HFF-Myc (cell line): ENCODE measurements at regions not wholly inside any gene's neighbourhood (a gene's known extent, or its start where the extent isn't known, plus 50 kb on each side); places are given as distances from the start of the nearest gene placed in this dataset.
"Not testable (repeated sequence)": the region's sequence is repeated elsewhere in the genome, so short reads cannot be mapped to it uniquely, and the experiment has no call there.

ENCODE experiments used
- DNase-seq: peaks from one replicate; pipeline ENCODE4 v3.0.0-alpha.2; 2011; ENCODE audit warnings: low read depth; ENCODE audit errors: extremely low read depth
- H3K4me3 ChIP-seq: replicated peaks from 2 replicates; pipeline ENCODE4 v1.5.1; 2011; ENCODE audit warnings: low read depth, mild to moderate bottlenecking, control low read depth, low read length
- TF ChIP-seq, protein P1 (sequence below): IDR thresholded peaks from 2 replicates; pipeline ENCODE4 v1.5.1; 2012; ENCODE audit warnings: mild to moderate bottlenecking, low read depth, low read length, control low read depth; ENCODE audit errors: missing control alignments

DNA sequence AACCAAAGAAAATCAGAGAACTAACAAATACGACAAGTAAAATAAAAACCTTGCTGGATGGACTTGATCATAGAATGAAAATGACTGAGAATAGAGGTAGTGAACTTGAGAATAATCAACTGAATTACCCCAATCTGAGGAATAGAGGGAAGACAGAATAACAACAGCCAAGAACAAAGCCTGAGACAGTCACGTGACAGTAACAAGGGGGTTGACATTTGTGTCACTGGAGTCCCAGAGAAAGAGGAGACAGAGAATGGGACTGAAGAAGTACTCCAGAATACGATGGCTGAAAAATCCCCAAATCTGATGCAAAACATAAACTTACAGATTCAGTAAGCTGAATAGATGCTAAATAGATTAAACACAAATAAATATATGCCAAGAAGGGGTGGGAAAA is 248.5 kb upstream of the HDAC4 start:
- no peak overlapping the region for H3K4me3 ChIP-seq
- TF ChIP-seq, protein P1, sequence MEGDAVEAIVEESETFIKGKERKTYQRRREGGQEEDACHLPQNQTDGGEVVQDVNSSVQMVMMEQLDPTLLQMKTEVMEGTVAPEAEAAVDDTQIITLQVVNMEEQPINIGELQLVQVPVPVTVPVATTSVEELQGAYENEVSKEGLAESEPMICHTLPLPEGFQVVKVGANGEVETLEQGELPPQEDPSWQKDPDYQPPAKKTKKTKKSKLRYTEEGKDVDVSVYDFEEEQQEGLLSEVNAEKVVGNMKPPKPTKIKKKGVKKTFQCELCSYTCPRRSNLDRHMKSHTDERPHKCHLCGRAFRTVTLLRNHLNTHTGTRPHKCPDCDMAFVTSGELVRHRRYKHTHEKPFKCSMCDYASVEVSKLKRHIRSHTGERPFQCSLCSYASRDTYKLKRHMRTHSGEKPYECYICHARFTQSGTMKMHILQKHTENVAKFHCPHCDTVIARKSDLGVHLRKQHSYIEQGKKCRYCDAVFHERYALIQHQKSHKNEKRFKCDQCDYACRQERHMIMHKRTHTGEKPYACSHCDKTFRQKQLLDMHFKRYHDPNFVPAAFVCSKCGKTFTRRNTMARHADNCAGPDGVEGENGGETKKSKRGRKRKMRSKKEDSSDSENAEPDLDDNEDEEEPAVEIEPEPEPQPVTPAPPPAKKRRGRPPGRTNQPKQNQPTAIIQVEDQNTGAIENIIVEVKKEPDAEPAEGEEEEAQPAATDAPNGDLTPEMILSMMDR, result no peak
- no peak for DNase-seq

GRCh38 chr2:239648607-239649006 is 247.8 kb upstream of the HDAC4 start:
- DNase-seq, result no peak
- H3K4me3 ChIP-seq, result no peak overlapping the region
- TF ChIP-seq, protein P1, result no peak

DNA sequence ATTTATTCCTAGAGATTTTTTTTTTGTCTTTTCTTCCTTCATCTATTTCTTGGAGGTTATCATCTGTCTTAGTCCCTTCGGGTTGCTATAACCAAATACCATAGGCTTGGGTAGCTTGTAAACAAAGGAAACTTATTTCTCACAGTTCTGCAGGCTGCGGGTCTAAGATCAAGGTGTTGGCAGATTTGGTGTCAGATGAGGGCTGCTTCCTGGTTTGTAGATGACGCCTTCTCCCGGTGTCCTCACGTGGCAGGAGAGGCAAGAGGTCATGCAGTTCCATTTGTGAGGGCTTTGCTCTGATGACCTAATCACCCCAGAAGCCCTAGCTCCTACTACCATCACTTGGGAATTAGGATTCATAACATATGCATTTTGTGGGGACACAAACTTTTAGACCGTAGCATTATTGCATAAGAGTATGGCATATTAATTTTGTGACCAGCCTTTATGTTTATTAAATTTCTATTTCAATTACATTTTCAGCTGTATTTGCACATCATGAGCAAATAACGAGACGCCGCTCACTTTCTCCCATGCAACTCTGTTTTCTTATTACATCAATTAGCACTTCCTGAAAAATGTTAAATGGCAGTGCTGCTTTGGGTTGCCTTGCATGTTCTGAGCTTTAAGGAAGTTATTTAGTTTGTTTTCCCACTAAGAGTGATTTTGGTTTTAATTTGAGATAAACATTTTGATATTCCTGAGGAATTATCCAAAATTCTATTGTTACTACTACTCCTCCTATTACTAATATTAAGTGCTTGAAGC is 246.4 kb upstream of the HDAC4 start:
- TF ChIP-seq, protein P1, result no peak
- no peak for DNase-seq
- no peak overlapping the region for H3K4me3 ChIP-seq

- H3K4me3 ChIP-seq, result no peak overlapping the region
- DNase-seq, result no peak
- TF ChIP-seq, protein P1, result no peak
These were observed 245.4 kb upstream of the HDAC4 start for GRCh38 chr2:239646184-239646583.

DNA sequence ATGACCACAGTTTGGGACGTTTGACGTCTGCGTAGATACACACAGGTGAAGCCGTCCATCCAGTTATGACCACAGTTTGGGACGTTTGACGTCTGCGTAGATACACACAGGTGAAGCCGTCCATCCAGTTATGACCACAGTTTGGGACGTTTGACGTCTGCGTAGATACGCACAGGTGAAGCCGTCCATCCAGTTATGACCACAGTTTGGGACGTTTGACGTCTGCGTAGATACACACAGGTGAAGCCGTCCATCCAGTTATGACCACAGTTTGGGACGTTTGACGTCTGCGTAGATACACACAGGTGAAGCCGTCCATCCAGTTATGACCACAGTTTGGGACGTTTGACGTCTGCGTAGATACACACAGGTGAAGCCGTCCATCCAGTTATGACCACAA is 243.8 kb upstream of the HDAC4 start:
- not testable (repeated sequence) for DNase-seq, H3K4me3 ChIP-seq

DNA sequence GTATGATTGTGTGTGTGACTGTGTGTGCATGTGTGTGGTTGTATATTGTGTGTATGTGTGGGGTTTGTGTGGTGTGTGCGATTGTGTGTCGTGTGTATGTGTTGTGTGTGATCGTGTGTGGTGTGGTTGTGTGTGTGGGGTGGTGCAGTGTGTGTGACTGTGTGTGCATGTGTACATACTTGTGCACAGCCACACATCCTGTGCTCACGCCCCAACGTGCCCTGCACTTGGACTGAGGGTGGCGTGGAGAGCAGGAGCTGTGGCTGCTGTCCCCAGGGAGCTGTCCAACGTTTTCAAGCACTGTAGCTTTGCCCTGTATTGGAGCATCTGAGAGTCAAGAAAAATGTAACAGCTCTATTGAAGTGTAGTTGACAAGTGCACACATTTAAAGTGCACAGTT is 243.2 kb upstream of the HDAC4 start:
- no peak overlapping the region for H3K4me3 ChIP-seq
- TF ChIP-seq, protein P1, result no peak
- no peak for DNase-seq

- TF ChIP-seq, protein P1, result no peak
- no peak for DNase-seq
- no peak overlapping the region for H3K4me3 ChIP-seq
These were observed 241.7 kb upstream of the HDAC4 start for GRCh38 chr2:239642406-239643004.

GRCh38 chr2:239641904-239642303 is 241.1 kb upstream of the HDAC4 start:
- DNase-seq, H3K4me3 ChIP-seq: not testable (repeated sequence)
